ENCODE measurements at regions not wholly inside any gene's neighbourhood (a gene's known extent, or its start where the extent isn't known, plus 50 kb on each side); places are given as distances from the start of the nearest gene placed in this dataset.
"Not testable (repeated sequence)": the region's sequence is repeated elsewhere in the genome, so short reads cannot be mapped to it uniquely, and the experiment has no call there.

DNA sequence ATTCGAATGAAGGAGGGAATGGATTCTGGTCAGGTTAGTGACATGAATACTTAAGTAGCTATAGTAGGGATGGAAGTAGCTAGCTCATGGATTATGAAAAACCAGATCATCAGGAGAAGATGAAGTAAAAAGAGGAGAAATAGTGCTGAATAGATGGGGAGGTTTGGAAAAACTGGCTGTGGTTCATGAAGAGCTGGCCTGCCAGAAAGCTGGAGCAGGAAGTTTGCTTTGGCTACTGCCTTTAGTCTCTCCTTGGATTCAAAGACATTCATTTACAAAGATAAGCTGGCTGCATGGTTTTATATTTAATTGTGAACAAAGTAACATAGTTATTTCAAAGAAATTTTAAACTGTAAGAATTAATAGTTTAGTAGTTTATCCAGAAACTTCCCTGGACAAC is 567.0 kb downstream of the RIT2 start:
- no peaks in the 10 kb centered on the region for H3K4me1 ChIP-seq
- H3K9ac ChIP-seq (ENCODE audit: low read depth in 2 of 2, low read length in 2 of 2) = no peak overlapping the region
- intact Hi-C loops (cut with DNase I) = no loop called here
- no peak overlapping the region for H3K4me3 ChIP-seq
- H3K36me3 ChIP-seq = no peaks in the 10 kb centered on the region
- H3K27me3 ChIP-seq = no peaks in the 10 kb centered on the region
- TF ChIP-seq, protein P1, sequence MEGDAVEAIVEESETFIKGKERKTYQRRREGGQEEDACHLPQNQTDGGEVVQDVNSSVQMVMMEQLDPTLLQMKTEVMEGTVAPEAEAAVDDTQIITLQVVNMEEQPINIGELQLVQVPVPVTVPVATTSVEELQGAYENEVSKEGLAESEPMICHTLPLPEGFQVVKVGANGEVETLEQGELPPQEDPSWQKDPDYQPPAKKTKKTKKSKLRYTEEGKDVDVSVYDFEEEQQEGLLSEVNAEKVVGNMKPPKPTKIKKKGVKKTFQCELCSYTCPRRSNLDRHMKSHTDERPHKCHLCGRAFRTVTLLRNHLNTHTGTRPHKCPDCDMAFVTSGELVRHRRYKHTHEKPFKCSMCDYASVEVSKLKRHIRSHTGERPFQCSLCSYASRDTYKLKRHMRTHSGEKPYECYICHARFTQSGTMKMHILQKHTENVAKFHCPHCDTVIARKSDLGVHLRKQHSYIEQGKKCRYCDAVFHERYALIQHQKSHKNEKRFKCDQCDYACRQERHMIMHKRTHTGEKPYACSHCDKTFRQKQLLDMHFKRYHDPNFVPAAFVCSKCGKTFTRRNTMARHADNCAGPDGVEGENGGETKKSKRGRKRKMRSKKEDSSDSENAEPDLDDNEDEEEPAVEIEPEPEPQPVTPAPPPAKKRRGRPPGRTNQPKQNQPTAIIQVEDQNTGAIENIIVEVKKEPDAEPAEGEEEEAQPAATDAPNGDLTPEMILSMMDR (IDR thresholded peaks at IDR 0.05) = no peak
- H3K27ac ChIP-seq = no peak overlapping the region
- DNase-seq = no peak
- no peaks in the 10 kb centered on the region for H3K9me3 ChIP-seq

DNA sequence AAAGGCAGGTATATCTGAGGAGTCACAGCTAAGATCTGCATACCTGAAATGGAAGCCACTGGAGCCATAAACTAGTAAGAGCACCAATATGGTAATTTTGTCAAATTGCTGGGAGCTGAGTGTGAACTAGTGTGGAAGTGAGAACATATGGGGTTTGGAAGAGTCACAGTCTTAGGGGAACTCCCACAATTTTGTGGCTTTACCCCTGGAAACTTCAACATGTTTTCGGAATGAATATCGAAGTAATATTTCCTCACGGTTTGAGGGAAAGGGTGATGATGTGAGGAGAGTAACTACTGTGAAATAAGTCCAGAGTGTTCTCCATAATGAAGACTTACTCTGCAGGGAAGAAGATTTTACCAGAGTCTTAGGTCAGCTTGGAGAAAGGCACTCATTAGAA is 565.9 kb downstream of the RIT2 start:
- Histone ChIP-seq H3K4me3 (no peak overlapping the region), H3K4me1 (no peaks in the 10 kb centered on the region), H3K27me3 (no peaks in the 10 kb centered on the region), H3K27ac (no peak overlapping the region), H3K9ac (ENCODE audit: low read depth in 2 of 2, low read length in 2 of 2) (no peak overlapping the region), H3K9me3 (no peaks in the 10 kb centered on the region), H3K36me3 (no peaks in the 10 kb centered on the region)
- DNase-seq = no peak
- TF ChIP-seq, protein P1 (IDR thresholded peaks at IDR 0.05) = no peak
- intact Hi-C loops (cut with DNase I) = no loop called here

DNA sequence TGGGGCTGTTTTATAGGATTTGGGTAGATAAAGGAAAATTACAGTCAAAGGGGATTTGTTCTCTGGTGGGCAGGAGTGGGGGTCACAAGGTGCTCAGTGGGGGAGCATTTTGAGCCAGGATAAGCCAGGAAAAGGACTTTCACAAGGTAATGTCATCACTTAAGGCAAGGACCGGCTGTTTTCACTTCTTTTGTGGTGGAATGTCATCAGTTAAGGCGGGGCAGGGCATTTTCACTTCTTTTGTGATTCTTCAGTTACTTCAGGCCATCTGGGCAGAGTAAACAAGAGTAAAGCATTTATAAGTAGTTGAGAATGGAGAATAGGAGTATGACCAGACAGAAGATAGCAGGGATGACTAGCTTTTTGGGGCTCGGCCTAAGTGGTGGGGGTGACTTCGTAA is 562.9 kb downstream of the RIT2 start:
- H3K9ac ChIP-seq (ENCODE audit: low read depth in 2 of 2, low read length in 2 of 2); H3K27me3 ChIP-seq; intact Hi-C loops (cut with DNase I); H3K4me1 ChIP-seq; H3K36me3 ChIP-seq; DNase-seq; H3K9me3 ChIP-seq; H3K4me3 ChIP-seq; H3K27ac ChIP-seq: not testable (repeated sequence)

DNA sequence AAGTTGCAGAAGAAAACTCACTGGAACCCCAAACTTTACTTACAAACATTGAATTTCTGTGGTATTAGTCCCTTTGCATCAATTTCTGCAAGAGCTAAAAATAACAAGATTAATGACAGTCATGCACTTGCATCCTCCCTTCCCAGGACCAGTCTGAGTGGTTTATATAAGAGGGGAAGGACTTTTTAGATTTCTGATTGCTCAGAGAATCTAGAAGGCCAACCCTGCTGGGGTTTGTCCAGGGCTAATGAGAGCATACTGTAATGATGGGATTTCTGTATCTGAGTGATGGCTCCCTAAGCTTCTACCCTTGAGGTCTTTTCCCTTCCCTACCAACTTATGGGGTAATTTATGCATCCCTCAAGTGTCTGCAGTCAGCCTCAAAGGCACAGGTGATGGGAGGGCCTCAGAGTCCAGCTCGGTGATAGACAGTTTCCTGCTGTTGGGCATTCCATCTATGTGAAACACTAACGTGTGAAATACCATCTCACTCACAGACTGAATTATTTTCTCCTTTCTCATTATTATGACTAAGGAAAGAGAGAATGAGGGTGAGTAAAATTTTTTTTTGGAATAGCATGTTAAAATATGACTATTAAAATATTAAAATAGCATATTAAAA is 556.3 kb downstream of the RIT2 start:
- H3K27me3 ChIP-seq = no peaks in the 10 kb centered on the region
- DNase-seq = no peak
- no peaks in the 10 kb centered on the region for H3K4me1 ChIP-seq
- H3K27ac ChIP-seq = no peak overlapping the region
- no peak overlapping the region for H3K4me3 ChIP-seq
- no peak overlapping the region for H3K9ac ChIP-seq (ENCODE audit: low read depth in 2 of 2, low read length in 2 of 2)
- no peaks in the 10 kb centered on the region for H3K36me3 ChIP-seq
- intact Hi-C loops (cut with DNase I) = no loop called here
- TF ChIP-seq, protein P1 (IDR thresholded peaks at IDR 0.05) = no peak
- no peaks in the 10 kb centered on the region for H3K9me3 ChIP-seq

DNA sequence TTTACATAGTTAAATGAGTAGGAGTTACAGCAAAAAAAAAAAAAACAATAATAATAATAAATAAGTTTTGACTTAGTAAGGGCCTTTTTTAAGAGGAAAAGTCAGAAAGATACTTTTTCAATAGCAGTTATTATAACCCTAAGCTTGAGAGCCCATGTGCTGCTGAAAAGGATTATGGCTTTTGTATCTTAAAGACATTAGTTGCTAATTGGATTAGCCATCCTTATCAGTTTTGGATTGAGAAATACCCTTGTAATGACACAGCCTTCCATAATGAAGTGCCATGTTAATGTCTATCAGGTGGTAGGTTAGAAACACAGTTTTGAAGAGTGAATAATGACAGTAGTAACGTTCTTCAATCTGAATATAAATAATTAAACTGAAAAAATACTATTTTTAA is 554.0 kb downstream of the RIT2 start:
- intact Hi-C loops (cut with DNase I) = no loop called here
- Histone ChIP-seq H3K27me3 (no peaks in the 10 kb centered on the region), H3K27ac (no peak overlapping the region), H3K36me3 (no peaks in the 10 kb centered on the region), H3K4me1 (no peaks in the 10 kb centered on the region), H3K9me3 (no peaks in the 10 kb centered on the region), H3K9ac (ENCODE audit: low read depth in 2 of 2, low read length in 2 of 2) (no peak overlapping the region), H3K4me3 (no peak overlapping the region)
- TF ChIP-seq, protein P1 (IDR thresholded peaks at IDR 0.05) = no peak
- DNase-seq = no peak

DNA sequence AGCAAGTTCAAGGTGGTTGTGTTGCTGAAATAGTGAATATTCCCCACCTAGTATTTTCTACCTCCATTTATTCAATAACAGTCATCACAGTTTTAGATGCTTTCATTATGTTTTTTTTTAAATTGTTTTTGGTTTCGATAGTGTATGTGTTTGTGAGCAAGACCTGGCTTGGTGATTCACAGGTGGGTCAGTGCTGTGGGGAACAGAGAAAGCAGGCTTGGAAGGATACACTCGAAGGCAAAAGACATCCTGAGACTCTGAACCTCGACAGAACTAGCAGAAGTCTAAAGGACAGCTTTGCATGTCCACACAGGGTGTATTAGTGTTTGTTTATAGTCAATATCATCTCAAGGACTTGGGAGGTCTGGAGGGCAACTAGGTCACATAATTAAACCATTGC is 551.5 kb downstream of the RIT2 start:
- H3K27ac ChIP-seq = no peak overlapping the region
- intact Hi-C loops (cut with DNase I) = no loop called here
- no peak overlapping the region for H3K4me3 ChIP-seq
- no peaks in the 10 kb centered on the region for H3K27me3 ChIP-seq
- H3K9me3 ChIP-seq = no peaks in the 10 kb centered on the region
- no peaks in the 10 kb centered on the region for H3K4me1 ChIP-seq
- TF ChIP-seq, protein P1 (IDR thresholded peaks at IDR 0.05) = no peak
- DNase-seq = no peak
- no peak overlapping the region for H3K9ac ChIP-seq (ENCODE audit: low read depth in 2 of 2, low read length in 2 of 2)
- H3K36me3 ChIP-seq = no peaks in the 10 kb centered on the region
